ENCODE measurements at regions not wholly inside any gene's neighbourhood (a gene's known extent, or its start where the extent isn't known, plus 50 kb on each side); places are given as distances from the start of the nearest gene placed in this dataset.
"Not testable (repeated sequence)": the region's sequence is repeated elsewhere in the genome, so short reads cannot be mapped to it uniquely, and the experiment has no call there.

- TF ChIP-seq POLR2A (IDR thresholded peaks at IDR 0.05; ENCODE audit: low read depth, low read length), result no peak
- no peak for DNase-seq (ENCODE audit: insufficient read length, low spot score)
- no peak for FAIRE-seq
Measured at GRCh38 chr5:54874337-54875021, 110.9 kb downstream of the ESM1 start.

DNA sequence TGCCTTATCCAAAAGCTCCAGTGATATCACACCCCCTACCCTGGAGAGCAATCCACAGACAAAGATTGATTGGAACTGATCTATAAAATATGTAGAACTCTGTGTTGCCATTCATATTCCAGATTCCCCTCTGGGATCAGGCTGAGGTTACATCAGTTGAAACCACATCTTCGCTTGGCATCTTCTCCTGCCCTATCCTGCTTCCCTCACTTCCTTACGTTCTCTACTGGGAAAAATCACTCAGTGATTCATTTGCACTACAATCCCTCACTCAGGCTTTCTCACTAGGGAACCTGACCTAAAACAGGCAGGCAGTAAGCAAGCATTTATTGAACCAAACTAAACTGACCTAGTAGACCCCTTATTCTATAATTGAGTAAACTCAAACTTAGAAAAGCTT is 111.7 kb downstream of the ESM1 start:
- no peak for TF ChIP-seq POLR2A (IDR thresholded peaks at IDR 0.05; ENCODE audit: low read depth, low read length)
- DNase-seq (ENCODE audit: insufficient read length, low spot score) (no peak), FAIRE-seq (no peak)

- no peak for DNase-seq (ENCODE audit: insufficient read length, low spot score)
- TF ChIP-seq POLR2A (IDR thresholded peaks at IDR 0.05; ENCODE audit: low read depth, low read length), result no peak
- no peak for FAIRE-seq
Measured at GRCh38 chr5:54872810-54873209, 112.6 kb downstream of the ESM1 start.

GRCh38 chr5:54870271-54870670 is 115.1 kb downstream of the ESM1 start:
- DNase-seq (ENCODE audit: insufficient read length, low spot score), result no peak
- FAIRE-seq, result no peak
- TF ChIP-seq POLR2A (IDR thresholded peaks at IDR 0.05; ENCODE audit: low read depth, low read length), result no peak

GRCh38 chr5:54869691-54870090 is 115.7 kb downstream of the ESM1 start:
- no peak for TF ChIP-seq POLR2A (IDR thresholded peaks at IDR 0.05; ENCODE audit: low read depth, low read length)
- DNase-seq (ENCODE audit: insufficient read length, low spot score), result no peak
- FAIRE-seq, result no peak

GRCh38 chr5:54868511-54869483 is 116.6 kb downstream of the ESM1 start:
- no peak for TF ChIP-seq POLR2A (IDR thresholded peaks at IDR 0.05; ENCODE audit: low read depth, low read length)
- no peak for FAIRE-seq
- DNase-seq (ENCODE audit: insufficient read length, low spot score), result no peak

- FAIRE-seq, result no peak
- peak; percentile 50 for DNase-seq (ENCODE audit: insufficient read length, low spot score)
- no peak for TF ChIP-seq POLR2A (IDR thresholded peaks at IDR 0.05; ENCODE audit: low read depth, low read length)
Measured at GRCh38 chr5:54867310-54867944, 118.0 kb downstream of the ESM1 start.

DNA sequence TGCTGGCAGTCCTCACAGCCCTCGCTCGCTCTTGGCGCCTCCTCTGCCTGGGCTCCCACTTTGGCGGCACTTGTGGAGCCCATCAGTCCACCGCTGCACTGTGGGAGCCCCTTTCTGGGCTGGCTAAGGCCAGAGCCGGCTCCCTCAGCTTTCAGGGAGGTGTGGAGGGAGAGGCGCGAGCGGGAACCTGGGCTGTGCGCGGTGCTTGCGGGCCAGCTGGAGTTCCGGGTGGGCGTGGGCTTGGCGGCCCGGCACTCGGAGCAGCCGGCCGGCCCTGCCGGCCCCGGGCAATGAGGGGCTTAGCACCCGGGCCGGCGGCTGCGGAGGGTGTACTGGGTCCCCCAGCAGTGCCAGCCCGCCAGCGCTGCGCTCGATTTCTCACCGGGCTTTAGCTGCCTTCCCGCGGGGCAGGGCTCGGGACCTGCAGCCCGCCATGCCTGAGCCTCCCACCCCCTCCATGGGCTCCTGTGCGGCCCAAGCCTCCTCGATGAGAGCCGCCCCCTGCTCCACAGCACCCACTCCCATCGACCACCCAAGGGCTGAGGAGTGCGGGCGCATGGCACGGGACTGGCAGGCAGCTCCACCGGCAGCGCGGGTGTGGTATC is 120.4 kb downstream of the ESM1 start:
- FAIRE-seq; DNase-seq (ENCODE audit: insufficient read length, low spot score): not testable (repeated sequence)

DNA sequence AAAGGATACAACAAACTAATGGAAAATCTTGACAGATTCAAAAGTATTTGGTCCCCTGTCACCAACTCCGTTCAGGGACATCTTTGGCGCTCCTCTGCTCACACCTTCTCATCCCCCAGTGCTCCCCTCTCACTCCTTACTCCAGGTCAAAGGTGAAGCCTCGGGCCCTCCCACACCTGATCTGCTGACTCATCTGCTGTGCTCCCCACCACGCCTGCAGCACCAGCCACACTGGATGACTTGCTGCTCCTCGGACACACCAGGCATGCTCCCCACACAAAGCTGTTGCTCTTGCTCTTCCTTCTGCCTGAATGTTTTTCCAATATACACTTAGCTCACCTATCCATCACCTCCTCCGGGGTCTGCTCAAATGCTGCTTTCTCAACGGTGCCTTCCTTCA is 123.4 kb downstream of the ESM1 start:
- FAIRE-seq (no peak), DNase-seq (ENCODE audit: insufficient read length, low spot score) (no peak)
- TF ChIP-seq POLR2A (IDR thresholded peaks at IDR 0.05; ENCODE audit: low read depth, low read length), result no peak

GRCh38 chr5:54861212-54861894 is 124.0 kb downstream of the ESM1 start:
- DNase-seq (ENCODE audit: insufficient read length, low spot score) (no peak), FAIRE-seq (no peak)
- no peak for TF ChIP-seq POLR2A (IDR thresholded peaks at IDR 0.05; ENCODE audit: low read depth, low read length)

DNA sequence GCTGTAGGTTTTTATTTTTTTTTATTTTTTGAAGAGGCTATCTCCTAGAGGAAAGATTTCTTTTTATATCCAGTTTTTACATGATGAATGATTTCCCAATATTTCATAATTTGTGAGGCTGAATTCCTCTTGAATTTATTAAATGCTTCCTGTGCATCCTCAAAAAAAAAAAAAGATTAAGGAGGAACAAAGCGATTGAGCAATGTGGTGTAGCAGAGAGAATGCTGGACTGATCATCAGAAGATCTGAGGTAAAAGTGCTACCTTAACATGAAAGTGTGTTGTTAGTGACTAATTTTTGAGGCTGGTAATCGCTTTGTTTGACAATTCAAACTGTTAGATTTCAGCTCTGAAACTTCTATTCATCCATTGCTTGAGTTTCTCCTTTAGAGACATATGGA is 125.1 kb downstream of the ESM1 start:
- no peak for FAIRE-seq
- TF ChIP-seq POLR2A (IDR thresholded peaks at IDR 0.05; ENCODE audit: low read depth, low read length), result no peak

GRCh38 chr5:54859316-54859715 is 126.1 kb downstream of the ESM1 start:
- DNase-seq (ENCODE audit: insufficient read length, low spot score) (no peak), FAIRE-seq (no peak)
- no peak for TF ChIP-seq POLR2A (IDR thresholded peaks at IDR 0.05; ENCODE audit: low read depth, low read length)

More for the DNA sequence above, 125.1 kb downstream of the ESM1 start:
- no peak for DNase-seq (ENCODE audit: insufficient read length, low spot score)

DNA sequence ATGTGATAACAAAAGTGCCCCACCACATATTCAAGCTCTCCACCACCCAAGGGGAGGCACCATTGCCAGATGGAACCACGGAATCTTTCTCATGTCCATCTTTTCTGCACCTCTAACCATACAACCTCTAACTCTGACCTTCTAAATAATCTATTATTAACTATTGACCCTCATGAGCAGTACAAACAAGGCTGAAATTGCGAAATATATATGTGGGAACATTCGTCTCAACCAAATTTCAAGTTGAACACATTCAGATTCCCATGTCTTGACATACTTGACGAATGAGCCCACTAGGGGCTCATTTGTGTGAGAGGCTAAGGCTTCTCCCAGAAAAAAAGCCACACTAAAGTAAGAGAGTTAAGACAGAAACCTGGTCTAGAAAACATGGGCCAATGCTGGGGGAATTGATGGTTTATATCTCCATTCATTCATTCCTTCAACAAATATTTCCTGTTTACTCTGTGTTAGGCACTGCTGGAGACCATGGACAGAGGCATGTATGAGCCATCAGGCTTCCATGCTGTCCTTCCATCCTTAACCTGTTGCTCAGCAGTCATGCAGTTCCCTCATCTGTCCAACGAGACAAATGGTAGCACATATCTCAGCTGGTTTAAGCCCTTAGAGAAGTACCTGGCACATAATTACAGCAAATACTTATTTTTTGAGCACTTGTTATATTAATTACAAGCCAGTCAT is 130.4 kb downstream of the ESM1 start:
- no peak for FAIRE-seq
- no peak for TF ChIP-seq POLR2A (IDR thresholded peaks at IDR 0.05; ENCODE audit: low read depth, low read length)

More for the DNA sequence above, 130.4 kb downstream of the ESM1 start:
- no peak for DNase-seq (ENCODE audit: insufficient read length, low spot score)
